SK-N-SH treated with all-trans-retinoic acid at 6 μM for 48 hours (cell line): ENCODE measurements at regions not wholly inside any gene's neighbourhood (a gene's known extent, or its start where the extent isn't known, plus 50 kb on each side); places are given as distances from the start of the nearest gene placed in this dataset.

Experiments used
- ATAC-seq: fragments of 200-7000 bp; cut with Tn5 transposase; 3 replicates; pipeline ENCODE4 v1.9.1; 2020; ENCODE audit warnings: mild to moderate bottlenecking, moderate library complexity
- BACH2 ChIP-seq: fragments of 250-450 bp; sonication (Bioruptor Pico); IDR thresholded peaks from 2 replicates; pipeline ENCODE4 v1.9.0; 2021; ENCODE audit warnings: mild to moderate bottlenecking, borderline replicate concordance
- CSDC2 ChIP-seq: fragments of 250-450 bp; sonication (Bioruptor Pico); IDR thresholded peaks from 2 replicates; pipeline ENCODE4 v1.5.0; 2020; ENCODE audit warnings: mild to moderate bottlenecking, moderate library complexity
- ESRRG ChIP-seq: fragments of 250-450 bp; sonication (Bioruptor Pico); IDR thresholded peaks from 2 replicates; pipeline ENCODE4 v1.6.1; 2021; ENCODE audit warnings: mild to moderate bottlenecking
- GLIS3 ChIP-seq: fragments of 250-450 bp; sonication (Bioruptor Pico); IDR thresholded peaks from 2 replicates; pipeline ENCODE4 v1.5.0; 2020; ENCODE audit warnings: mild to moderate bottlenecking, moderate library complexity
- ISL1 ChIP-seq: fragments of 250-450 bp; sonication (Bioruptor Pico); IDR thresholded peaks from 2 replicates; pipeline ENCODE4 v2.1.2; 2022; ENCODE audit warnings: mild to moderate bottlenecking, moderate library complexity
- PATZ1 ChIP-seq: fragments of 250-450 bp; sonication (Bioruptor Pico); IDR thresholded peaks from 2 replicates; pipeline ENCODE4 v1.8.0; 2020; ENCODE audit warnings: mild to moderate bottlenecking, moderate library complexity, borderline replicate concordance
- PPARA ChIP-seq: fragments of 250-450 bp; sonication (Bioruptor Pico); IDR thresholded peaks from 2 replicates; pipeline ENCODE4 v1.5.0; 2020; ENCODE audit warnings: mild to moderate bottlenecking, borderline replicate concordance
- RARB ChIP-seq: fragments of 250-450 bp; sonication (Bioruptor Pico); IDR thresholded peaks from 2 replicates; pipeline ENCODE4 v1.8.0; 2021; ENCODE audit warnings: mild to moderate bottlenecking, moderate library complexity
- SNAI2 ChIP-seq: fragments of 250-450 bp; sonication (Bioruptor Pico); IDR thresholded peaks from 2 replicates; pipeline ENCODE4 v1.5.0; 2020; ENCODE audit warnings: mild to moderate bottlenecking, moderate library complexity
- TCF4 ChIP-seq: fragments of 250-450 bp; sonication (Bioruptor Pico); IDR thresholded peaks from 2 replicates; pipeline ENCODE4 v1.8.0; 2021; ENCODE audit warnings: mild to moderate bottlenecking, moderate library complexity, borderline replicate concordance
- TOX ChIP-seq: fragments of 250-450 bp; sonication (Bioruptor Pico); IDR thresholded peaks from 2 replicates; pipeline ENCODE4 v1.8.0; 2021; ENCODE audit warnings: mild to moderate bottlenecking, moderate library complexity, borderline replicate concordance
- ZC3H10 ChIP-seq: fragments of 250-450 bp; sonication (Bioruptor Pico); IDR thresholded peaks from 2 replicates; pipeline ENCODE4 v1.5.1; 2021; ENCODE audit warnings: mild to moderate bottlenecking, moderate library complexity
- ZFP30 ChIP-seq: fragments of 450-650 bp; formaldehyde crosslinking; IDR thresholded peaks from 2 replicates; pipeline ENCODE4 v1.5.0; 2022; ENCODE audit warnings: mild to moderate bottlenecking, moderate library complexity
- ZNF565 ChIP-seq: fragments of 450-650 bp; formaldehyde crosslinking; conservative IDR thresholded peaks from 2 replicates; pipeline ENCODE4 v1.5.0; 2020; ENCODE audit warnings: low read depth, mild to moderate bottlenecking, moderate library complexity
- ZNF70 ChIP-seq: fragments of 450-650 bp; formaldehyde crosslinking; IDR thresholded peaks from 2 replicates; pipeline ENCODE4 v1.5.0; 2020; ENCODE audit warnings: mild to moderate bottlenecking, moderate library complexity
- ZNF8 ChIP-seq: fragments of 450-650 bp; formaldehyde crosslinking; IDR thresholded peaks from 2 replicates; pipeline ENCODE4 v1.5.0; 2020; ENCODE audit warnings: mild to moderate bottlenecking, moderate library complexity
- TF ChIP-seq, protein P1 (sequence below): fragments of 250-450 bp; sonication (Bioruptor Pico); IDR thresholded peaks from 2 replicates; pipeline ENCODE4 v1.8.0; 2021; ENCODE audit warnings: low read depth, mild to moderate bottlenecking, moderate library complexity, borderline replicate concordance
- TF ChIP-seq, protein P2 (sequence below): fragments of 250-450 bp; sonication (Bioruptor Pico); IDR thresholded peaks from 2 replicates; pipeline ENCODE4 v1.5.1; 2021; ENCODE audit warnings: mild to moderate bottlenecking, moderate library complexity
- TF ChIP-seq, protein P3 (sequence below): fragments of 250-450 bp; sonication (Bioruptor Pico); IDR thresholded peaks from 2 replicates; pipeline ENCODE4 v1.5.0; 2020; ENCODE audit warnings: mild to moderate bottlenecking, moderate library complexity

GRCh38 chrX:42707742-42708141, 70.2 kb downstream of the PPP1R2C start (continued):
- no peak for TF ChIP-seq TCF4

DNA sequence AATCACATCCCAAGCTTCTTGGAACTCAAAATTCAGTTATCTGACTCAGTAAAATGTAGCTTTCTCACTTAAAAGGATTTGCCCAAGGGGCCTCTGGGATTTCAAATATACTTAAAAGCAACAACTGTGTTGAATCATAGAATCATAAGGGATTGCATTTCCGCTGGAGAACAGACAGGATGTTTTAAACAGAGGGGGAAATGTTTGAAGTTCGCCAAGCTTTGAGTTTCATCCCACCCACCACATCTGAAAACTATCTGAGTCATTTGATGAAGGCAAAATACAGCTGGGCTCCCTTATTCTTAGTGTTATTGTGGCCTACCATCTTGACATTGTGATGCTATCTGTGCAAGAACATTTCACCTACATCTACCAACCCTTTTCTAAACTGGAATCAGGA, 73.5 kb downstream of the PPP1R2C start:
- no peak for ATAC-seq
- TF ChIP-seq ZNF70, result no peak
- no peak for TF ChIP-seq GLIS3 (CRISPR knock-in tag)
- no peak for TF ChIP-seq BACH2 (CRISPR knock-in tag)
- no peak for TF ChIP-seq RARB
- no peak for TF ChIP-seq ZNF565 (CRISPR knock-in tag)
- TF ChIP-seq ZFP30 (CRISPR knock-in tag), result no peak
- no peak for TF ChIP-seq PPARA (CRISPR knock-in tag)
- TF ChIP-seq, protein P1, sequence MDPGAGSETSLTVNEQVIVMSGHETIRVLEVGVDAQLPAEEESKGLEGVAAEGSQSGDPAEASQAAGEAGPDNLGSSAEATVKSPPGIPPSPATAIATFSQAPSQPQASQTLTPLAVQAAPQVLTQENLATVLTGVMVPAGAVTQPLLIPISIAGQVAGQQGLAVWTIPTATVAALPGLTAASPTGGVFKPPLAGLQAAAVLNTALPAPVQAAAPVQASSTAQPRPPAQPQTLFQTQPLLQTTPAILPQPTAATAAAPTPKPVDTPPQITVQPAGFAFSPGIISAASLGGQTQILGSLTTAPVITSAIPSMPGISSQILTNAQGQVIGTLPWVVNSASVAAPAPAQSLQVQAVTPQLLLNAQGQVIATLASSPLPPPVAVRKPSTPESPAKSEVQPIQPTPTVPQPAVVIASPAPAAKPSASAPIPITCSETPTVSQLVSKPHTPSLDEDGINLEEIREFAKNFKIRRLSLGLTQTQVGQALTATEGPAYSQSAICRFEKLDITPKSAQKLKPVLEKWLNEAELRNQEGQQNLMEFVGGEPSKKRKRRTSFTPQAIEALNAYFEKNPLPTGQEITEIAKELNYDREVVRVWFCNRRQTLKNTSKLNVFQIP (CRISPR knock-in tag), result no peak
- TF ChIP-seq, protein P2, sequence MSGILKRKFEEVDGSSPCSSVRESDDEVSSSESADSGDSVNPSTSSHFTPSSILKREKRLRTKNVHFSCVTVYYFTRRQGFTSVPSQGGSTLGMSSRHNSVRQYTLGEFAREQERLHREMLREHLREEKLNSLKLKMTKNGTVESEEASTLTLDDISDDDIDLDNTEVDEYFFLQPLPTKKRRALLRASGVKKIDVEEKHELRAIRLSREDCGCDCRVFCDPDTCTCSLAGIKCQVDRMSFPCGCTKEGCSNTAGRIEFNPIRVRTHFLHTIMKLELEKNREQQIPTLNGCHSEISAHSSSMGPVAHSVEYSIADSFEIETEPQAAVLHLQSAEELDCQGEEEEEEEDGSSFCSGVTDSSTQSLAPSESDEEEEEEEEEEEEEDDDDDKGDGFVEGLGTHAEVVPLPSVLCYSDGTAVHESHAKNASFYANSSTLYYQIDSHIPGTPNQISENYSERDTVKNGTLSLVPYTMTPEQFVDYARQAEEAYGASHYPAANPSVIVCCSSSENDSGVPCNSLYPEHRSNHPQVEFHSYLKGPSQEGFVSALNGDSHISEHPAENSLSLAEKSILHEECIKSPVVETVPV, result no peak
- TF ChIP-seq ZC3H10 (CRISPR knock-in tag), result no peak
- no peak for TF ChIP-seq SNAI2 (CRISPR knock-in tag)
- no peak for TF ChIP-seq PATZ1 (CRISPR knock-in tag)
- TF ChIP-seq TCF4, result no peak
- TF ChIP-seq ISL1 (CRISPR knock-in tag), result no peak
- TF ChIP-seq, protein P3, sequence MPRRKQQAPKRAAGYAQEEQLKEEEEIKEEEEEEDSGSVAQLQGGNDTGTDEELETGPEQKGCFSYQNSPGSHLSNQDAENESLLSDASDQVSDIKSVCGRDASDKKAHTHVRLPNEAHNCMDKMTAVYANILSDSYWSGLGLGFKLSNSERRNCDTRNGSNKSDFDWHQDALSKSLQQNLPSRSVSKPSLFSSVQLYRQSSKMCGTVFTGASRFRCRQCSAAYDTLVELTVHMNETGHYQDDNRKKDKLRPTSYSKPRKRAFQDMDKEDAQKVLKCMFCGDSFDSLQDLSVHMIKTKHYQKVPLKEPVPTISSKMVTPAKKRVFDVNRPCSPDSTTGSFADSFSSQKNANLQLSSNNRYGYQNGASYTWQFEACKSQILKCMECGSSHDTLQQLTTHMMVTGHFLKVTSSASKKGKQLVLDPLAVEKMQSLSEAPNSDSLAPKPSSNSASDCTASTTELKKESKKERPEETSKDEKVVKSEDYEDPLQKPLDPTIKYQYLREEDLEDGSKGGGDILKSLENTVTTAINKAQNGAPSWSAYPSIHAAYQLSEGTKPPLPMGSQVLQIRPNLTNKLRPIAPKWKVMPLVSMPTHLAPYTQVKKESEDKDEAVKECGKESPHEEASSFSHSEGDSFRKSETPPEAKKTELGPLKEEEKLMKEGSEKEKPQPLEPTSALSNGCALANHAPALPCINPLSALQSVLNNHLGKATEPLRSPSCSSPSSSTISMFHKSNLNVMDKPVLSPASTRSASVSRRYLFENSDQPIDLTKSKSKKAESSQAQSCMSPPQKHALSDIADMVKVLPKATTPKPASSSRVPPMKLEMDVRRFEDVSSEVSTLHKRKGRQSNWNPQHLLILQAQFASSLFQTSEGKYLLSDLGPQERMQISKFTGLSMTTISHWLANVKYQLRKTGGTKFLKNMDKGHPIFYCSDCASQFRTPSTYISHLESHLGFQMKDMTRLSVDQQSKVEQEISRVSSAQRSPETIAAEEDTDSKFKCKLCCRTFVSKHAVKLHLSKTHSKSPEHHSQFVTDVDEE, result no peak
- TF ChIP-seq CSDC2, result no peak
- TF ChIP-seq ESRRG (CRISPR knock-in tag), result no peak
- no peak for TF ChIP-seq TOX
- TF ChIP-seq ZNF8 (CRISPR knock-in tag), result no peak

- TF ChIP-seq ZC3H10 (CRISPR knock-in tag) (no peak), TOX (no peak), ZNF8 (CRISPR knock-in tag) (no peak), BACH2 (CRISPR knock-in tag) (no peak), CSDC2 (no peak), TCF4 (no peak)
- TF ChIP-seq, protein P3, result no peak
- TF ChIP-seq, protein P1 (CRISPR knock-in tag), result no peak
- TF ChIP-seq, protein P2, result no peak
- ATAC-seq, result no peak
Measured at GRCh38 chrX:42697544-42697943, 80.4 kb downstream of the PPP1R2C start.
